GM19239 (cell line): ENCODE measurements at regions not wholly inside any gene's neighbourhood (a gene's known extent, or its start where the extent isn't known, plus 50 kb on each side); places are given as distances from the start of the nearest gene placed in this dataset.

ENCODE experiments used
- DNase-seq: peaks from one replicate; pipeline ENCODE4 v3.0.0; 2011; ENCODE audit warnings: low spot score; ENCODE audit not compliant: insufficient read length
- FAIRE-seq: peaks from 2 replicates; lab custom pipeline; 2011; peaks lifted over from hg19 to GRCh38; lab: Jason Lieb, UNC

DNA sequence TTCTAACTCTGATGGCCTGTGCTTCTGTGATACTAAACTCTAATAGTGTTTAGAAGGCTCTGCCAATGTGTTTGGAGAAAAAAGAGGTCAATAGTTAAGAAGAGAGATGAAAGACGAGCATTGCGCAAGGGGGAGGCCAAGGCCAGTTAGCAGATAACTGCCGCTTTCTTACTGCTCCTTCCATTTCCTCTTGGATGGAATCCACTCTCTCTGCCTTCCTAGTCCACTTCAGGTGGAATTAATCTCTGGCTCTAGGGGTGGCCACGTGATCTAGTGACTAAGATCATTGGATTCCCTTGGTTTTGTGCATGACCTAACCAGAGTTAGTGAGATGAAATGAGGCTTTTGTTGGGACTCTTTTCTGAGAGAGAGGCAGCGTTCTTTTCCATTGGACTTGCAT lies 148.3 kb downstream of the ACTL8 start:
- DNase-seq (no peak), FAIRE-seq (no peak)

DNA sequence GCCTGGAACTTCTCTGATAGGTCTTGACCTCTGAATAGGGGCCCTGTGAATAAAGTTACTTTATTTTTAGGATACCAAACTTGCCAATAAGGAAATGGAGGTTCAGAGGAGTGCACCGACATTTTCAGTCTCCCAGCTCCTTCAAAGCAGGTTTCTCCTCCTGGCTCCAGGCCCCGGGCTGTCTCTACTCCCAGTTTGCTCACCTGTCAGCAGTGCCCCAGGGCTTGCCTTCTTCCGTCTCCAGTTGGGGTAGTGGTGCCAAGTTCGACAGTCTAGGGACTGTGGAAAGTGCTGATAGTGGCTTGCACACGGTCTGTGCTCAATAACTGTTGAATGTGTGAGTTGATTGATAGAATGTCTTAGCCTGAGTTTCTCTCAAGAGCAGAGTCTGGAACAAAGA lies 149.2 kb downstream of the ACTL8 start:
- DNase-seq (no peak), FAIRE-seq (no peak)

DNA sequence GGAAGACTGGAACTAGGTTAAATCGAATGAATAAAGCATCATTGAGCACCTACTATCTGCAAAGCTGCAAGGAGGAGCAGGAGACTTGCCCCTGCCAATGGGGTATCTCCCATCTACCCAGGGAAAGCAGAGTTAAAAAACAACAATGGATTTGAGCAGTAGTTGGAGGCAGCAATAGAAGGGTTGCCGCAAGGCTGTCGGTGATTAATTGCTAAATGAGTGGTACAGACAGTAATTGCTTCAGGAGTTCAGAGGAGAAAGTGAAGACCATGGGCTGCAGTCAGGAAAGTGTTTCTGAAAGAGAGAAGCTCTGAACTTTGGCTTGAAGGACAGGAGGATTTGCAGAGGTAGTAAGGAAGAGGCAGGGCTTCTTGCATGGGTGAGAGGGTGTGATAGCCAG lies 152.9 kb downstream of the ACTL8 start:
- FAIRE-seq (no peak), DNase-seq (no peak)

DNA sequence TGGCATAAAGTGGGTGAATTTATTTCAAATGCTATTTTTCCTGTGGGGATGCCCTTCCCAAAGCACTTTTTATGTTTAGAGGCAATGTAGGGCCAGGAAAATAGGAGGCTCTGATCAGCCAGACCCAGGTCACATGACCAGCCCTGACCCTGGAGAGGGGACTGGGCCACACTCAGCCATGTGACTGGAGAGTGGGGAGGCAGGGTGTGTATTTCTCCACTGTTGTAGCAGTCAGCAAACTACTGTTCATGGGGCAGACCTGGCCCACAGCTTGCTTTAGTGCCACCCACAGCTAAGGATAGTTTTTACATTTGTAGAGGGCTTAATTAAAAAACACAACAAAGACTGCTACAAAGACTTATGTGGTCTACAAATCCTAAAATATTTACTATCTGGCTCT lies 153.8 kb downstream of the ACTL8 start:
- FAIRE-seq (no peak), DNase-seq (no peak)

DNA sequence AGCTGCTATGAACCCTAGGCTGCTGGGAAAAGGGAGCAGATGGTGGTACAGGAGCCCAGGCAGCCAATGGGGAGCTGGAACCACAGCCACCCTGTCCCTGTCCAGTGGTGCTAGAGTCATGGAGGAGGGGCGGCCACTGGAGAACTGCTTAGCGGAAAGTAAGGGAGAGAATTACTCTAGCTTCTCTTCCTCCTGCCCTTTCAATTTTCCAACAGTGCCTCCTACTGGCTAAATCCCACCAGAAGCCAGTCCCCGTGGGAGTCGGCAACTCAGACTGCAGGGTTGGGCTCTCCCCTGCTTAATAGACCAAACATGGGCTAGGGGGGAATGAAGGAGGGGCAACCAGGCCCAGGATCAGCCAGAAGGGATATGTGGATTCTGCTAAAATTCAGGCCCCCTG lies 154.5 kb downstream of the ACTL8 start:
- FAIRE-seq (no peak), DNase-seq (no peak)

DNA sequence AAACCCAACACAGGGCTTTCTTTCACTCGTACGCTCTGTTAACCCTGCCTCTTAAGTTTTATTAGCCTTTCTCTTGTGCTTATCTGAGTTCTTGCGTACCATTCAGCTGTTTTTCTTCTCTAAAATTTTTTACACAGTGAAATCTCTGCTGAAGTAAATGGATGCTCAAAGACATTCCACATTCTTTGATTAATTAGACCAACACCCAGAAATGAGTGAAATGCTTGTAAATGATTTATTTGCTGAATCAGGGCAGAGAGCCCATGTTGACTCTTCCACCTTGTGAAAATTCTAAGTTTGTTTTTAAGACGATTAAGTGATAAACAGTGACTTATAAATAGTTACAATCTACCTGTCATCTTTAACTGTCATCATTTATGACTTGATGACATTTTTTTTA lies 156.7 kb downstream of the ACTL8 start:
- FAIRE-seq (no peak), DNase-seq (no peak)

DNA sequence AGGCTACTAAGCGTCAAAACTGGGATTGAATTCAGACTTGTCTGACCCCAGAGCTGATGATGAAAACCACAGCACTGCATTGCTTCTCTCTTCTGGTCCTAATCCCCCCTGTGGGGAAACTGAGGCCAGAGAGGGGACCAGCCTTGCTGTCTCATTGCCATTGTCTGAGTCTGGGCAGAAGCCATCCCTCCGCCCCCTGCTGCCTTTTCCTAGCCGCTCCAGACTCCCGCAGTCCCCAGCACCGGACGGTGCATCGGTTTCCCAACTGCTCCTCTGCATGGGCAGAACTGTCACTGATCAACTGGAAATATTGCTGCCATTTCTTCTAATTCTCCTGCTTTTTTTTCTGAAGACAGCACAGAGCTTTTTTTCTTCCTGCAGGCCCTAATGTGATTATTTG lies 157.4 kb downstream of the ACTL8 start:
- no peak for FAIRE-seq
- DNase-seq = no peak

DNA sequence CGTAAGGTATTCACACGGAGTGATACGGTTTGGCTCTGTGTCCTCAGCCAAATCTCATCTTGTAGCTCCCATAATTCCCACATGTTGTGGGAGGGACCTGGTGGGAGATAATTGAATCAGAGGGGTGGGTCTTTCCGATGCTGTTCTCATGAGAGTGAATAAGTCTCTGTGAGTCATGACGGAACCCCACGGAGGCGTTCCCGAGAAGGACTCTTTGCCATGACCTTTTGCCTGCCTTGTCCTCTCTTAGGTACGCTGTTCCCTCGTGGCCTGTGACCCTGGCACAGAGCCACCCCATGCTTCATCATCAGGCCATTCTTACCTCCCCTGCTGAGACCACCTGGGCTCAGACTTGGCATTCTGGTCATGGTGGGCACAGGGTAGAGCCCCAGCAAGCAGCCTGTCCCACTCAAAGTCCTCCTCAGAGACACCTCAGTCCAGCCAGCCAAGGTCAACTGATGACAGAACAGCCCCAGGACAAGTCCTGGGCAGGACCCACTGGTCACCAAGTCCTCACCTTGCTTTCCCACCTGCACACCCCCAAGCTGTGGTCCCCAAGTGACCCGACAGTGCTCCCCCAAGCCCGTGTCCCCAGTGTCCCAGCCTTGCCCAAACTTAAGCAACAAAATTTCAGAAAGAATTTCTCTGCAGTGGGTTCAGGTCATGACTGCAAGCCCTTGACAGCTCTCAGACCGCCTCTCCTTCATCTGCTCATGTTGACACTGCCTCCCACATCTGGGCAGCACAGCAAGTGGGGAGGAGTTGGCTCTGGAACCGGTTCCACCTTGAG lies 158.4 kb downstream of the ACTL8 start:
- FAIRE-seq = no peak
- no peak for DNase-seq

DNA sequence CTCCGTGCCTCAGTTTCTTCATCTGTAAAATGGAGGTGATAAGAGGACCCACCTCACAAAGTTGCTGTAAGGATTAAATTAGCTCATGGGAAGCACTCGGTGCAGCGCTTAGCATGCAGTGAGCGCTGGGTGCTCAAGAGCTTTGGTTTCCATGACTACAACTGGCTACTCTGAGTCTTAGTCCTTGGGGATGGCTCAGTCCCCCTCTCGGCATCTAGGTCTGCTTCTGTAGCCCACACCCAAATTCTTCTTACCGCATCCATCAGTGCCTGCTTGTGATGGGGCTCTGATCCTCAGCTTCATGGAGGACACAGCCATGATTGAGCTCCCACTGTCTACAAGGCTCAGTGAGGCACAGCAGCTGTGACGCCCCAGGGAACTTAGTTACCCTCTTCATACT lies 159.0 kb downstream of the ACTL8 start:
- DNase-seq (no peak), FAIRE-seq (no peak)

DNA sequence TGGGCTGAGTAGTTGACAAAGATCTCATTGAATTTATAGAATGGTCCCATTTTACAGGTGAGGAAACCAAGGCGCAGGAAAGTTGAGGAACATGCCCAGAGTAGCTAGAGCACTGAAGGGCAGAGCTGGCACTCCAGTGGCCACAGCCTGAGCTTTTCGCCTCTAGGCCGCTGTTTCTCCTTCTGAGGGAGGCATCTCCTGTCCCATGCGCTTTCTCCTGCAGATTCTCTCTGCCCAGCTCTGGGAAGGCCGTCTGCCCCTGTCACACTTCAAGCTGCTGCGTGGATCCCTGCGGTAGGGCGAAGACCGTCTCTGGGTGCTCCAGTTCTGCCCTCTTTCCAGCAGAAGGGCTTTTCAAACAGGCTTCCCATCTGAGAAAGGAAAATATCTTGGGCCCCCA lies 159.9 kb downstream of the ACTL8 start:
- DNase-seq (no peak), FAIRE-seq (no peak)

DNA sequence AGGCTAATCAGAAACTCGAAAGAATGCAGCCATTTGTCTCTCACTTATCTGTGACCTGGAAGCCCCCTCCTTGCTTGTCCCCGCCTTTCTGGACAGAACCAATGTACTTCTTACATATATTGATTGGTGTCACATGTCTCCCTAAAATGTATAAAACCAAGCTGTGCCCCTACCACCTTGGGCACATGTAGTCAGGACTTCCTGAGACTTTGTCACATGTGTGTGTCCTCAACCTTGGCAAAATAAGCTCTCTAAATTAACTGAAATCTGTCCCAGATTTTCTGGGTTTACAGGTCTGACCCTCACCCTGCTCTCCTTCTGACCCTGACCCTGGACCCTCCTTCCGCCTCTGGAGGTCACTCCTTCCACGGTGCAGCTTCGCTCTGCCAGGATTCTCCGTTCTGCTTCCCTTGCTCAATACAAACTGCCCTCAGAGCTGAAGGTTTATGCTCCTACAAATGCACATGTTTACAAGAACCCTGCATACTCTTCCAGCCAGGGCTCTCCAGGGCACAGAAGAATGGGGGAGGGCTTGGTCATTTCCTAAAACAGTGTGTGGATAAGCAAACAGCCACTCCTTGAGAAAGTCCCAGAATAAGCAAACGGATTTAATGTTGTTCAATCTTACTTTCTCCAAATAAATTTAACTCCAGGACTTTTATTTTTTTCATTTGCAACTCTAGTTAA lies 160.5 kb downstream of the ACTL8 start:
- DNase-seq (no peak), FAIRE-seq (no peak)

DNA sequence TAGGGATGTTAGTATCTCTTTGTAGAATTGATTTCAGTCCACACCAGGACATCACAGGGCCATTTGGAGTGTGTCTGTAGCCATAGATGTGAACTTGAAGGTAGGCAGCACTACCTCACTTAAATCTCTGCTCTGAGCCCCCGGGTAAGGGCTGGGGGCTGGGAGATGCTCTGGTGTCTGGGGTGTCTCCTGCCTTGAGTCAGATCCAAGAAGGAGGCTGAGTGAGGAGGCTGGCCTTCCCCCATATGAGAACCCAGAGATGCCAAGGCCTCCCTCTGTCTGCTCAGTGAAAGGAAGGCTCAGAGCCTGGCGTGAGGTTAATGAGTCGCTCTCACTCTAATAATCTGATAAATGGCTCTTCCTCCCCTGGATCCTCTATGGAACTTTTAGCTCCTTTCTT lies 161.6 kb downstream of the ACTL8 start:
- DNase-seq = no peak
- FAIRE-seq = no peak

DNA sequence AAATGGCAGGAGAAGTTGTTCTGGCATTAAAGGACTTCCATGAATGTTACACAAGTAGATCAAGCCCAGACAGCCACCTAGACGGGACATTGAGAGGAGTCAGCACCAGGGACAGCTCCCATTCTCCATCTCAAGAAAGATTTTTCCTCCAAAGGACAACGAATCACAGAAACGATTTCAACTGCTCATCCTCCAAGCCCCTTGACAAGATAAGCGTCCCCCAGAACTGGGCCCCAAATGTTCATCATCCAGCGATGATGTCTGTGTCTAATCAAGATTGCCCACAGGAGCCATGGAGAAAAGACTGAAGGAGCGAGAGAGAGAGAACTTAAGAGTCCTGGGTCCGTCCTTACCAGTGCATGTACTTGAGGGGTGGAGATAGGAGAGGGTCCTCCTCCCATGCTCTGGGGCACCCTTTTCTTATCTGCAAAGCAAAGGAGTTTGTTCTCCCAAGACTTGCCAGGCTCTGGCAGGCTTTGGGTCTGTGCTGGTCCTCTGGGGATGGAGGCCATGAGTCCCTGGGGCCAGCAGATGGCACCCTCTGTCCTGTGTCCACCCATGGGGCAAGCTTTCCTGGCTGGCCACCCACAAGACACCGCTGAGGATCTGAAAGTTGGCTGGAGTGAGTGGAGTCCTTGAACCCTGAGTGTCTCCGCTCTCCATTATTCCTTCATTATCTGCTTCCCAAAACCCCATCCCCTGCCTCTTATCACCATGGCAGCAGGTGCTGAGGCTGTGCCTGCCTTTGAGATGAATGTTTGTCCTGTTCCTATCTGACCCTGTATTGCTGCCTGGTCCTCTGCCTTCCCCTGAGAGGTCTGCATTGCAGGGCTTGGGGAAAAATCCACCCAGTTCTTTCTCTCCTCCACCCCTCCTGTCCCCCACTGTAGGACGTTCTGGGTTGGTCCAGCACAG lies 164.6 kb downstream of the ACTL8 start:
- FAIRE-seq = no peak
- DNase-seq = no peak

DNA sequence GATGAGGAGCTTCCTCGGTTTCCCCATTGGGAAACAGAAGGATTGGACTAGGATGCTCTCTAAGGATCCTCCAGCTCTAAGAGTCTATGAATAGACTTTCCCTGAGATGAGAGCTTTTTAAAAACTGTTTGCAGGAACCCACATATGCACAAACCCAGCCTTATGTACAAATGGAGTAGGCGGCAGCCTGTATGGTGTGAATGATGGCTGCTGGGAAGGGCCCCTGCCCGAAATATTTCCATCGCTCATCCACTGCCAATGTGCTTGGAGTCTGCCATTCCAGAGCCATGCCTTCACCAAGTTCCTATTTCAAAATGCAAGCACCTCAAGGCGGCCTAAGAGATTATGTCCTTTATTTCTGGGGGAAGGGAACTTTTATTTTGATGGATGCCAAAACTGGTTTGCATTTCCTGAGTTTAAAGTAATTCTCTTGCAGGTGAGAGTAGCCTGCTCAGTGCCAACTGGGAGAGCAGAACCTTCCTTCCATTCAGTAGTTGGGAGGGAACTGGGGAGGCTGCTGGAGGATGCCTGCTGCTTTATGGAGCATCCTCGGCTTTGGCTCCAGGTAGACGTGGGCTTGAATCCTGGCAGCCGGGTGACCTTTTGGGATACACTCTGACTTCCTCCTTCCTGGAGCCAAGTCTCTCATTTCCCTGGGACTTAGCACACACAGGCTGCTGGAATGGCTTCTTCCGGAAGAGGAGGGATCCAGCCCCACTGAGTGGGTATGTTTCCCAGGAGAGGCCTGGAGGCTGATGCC lies 165.9 kb downstream of the ACTL8 start:
- no peak for FAIRE-seq
- DNase-seq = no peak

DNA sequence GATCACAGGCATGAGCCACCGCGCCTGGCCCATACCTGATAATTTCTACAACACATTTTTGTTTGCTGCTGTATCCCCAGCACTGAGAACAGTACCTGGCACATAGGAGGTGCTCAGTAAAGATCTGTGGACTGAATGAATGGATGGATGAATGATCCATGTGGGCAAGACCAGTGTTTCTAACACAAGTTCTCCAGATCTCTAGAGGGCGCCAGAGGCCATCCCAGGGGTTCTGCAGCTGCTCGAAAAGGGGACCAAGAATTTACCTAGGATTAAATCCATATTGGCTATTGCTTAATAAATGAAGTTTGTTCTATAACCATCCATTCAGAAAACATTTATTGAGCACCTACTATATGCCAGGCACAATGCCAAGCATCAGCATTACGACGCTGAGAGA lies 167.7 kb downstream of the ACTL8 start:
- DNase-seq = no peak
- FAIRE-seq = no peak

DNA sequence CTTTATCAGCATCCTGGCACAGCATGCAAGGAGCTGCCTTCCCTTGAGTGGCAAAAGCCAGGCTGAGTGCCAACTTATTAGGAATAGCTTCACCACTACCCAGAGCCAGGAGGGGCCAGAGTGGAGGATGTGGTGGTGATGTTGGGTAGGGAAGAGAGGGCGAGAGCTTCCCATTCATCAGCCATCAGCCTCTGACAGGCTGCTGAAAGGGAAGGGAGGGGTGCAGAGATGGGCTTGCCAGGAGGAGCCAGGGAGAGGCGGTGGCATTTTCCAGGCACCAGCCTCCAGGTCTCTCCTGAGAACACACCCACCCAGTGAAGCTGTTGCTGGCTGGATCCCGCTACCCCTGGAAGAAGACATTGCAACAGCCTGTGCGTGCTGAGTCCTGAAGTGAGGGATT lies 168.5 kb downstream of the ACTL8 start:
- no peak for DNase-seq
- no peak for FAIRE-seq

DNA sequence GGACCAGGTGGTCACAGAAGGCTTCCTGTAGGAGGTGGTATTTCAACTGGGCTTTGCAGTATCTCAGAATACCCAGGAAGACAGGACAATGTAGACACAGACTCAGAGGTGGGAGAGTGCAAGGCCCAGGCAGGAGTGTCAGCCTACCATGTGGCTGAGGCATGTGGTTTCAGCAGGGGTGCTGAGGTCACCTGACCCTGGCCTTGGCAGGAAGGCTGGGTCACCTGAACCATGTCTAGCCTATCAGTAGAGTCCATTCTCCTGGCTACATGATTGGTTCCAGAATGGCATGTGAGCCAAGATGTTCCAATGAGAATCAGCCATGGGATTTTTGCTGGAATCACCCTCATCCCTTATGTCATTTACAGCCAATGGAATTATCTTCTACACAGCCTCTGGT lies 169.4 kb downstream of the ACTL8 start:
- FAIRE-seq = no peak

DNA sequence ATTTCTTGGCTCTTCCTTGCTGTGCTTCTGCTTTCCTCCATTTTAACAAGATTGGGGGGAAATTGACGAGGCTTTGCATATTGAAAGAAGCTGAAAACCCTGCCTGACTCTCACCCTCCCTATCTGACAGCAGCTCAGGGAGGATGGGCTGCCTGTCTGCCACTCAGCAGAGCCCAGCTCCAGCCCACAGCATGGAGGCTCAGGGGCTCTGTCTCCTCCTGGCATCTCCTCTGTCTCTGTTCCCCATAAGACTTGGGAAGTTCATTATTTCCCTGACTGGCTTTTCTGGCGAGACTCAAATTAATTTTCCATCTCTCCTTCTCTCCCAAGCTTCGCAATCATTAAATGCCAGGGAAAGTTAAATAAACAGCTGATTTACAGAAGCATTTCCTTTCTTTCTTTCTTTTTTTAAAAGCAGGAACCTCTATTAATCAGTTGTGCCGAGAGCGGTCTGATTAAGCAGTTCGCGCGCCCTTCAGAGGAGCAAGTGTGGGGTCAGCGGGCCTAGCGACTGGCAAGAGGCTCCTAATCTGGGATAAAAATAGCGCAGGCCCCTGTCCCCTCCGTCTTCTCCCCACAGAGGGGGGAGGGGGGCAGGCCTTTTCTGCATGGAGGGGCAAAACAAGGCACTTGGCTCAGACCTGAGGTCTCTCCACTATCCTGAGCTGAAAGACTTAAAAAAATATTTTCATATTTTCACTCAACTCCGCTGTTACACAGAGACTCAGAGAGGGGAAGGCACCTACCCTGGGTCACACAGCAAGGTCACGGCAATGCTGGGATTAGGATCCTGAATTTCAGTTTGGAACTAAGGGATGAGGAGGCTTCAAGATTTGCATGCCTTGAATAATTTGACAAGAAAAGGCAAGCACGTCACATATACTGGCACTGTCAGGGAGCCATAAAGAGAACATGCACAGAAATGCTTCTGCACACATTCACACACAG lies 170.4 kb downstream of the ACTL8 start:
- FAIRE-seq (no peak), DNase-seq (no peak)

More for the DNA sequence above, 169.4 kb downstream of the ACTL8 start:
- DNase-seq = no peak

DNA sequence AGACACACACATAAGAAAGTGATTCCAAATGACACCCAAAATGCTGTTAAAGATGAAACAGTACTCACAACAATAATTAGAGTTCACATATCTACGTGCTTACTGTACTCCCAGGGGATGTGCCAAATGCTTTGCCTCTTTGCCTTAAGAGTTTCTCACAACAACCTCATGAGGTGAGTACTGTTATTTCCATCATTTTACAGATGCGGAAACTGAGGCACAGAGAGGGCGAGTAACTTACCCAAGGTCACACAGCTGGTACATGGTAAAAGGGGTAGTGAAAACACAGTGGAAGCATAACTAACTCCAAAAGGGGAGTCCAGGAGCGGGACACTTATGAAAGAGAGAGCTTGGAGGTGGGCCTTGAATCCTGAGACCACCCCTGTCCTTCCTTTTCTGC lies 171.8 kb downstream of the ACTL8 start:
- FAIRE-seq (no peak), DNase-seq (no peak)
